ENCODE measurements at regions not wholly inside any gene's neighbourhood (a gene's known extent, or its start where the extent isn't known, plus 50 kb on each side); places are given as distances from the start of the nearest gene placed in this dataset.

DNA sequence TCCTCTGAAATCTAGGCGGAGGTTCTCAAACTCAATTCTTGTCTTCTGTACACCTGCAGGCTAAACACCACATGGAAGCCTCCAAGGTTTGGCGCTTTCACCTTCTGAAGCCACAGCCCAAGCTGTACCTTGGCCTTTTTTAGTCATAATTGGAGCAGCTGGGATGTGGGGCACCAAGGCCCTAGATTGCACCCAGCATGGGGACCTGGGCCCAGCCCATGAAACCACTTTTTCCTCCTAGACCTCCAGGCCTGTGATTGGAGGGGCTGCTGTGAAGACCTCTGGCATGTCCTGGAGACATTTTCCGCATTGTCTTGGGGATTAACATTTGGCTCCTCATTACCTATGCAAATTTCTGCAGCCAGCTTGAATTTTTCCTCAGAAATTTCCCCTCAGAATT is 181.0 kb downstream of the TYW3 start:
- Mint-ChIP-seq H3K27ac (ENCODE audit: unreplicated experiment) (no peak overlapping the region), H3K27me3 (ENCODE audit: insufficient read depth, unreplicated experiment) (peaks cover 3% of the 10 kb centered on the region), H3K4me3 (ENCODE audit: unreplicated experiment) (no peak overlapping the region), H3K4me1 (ENCODE audit: low read depth, unreplicated experiment) (no peaks in the 10 kb centered on the region), H3K36me3 (ENCODE audit: insufficient read depth, unreplicated experiment) (no peaks in the 10 kb centered on the region), H3K9me3 (ENCODE audit: unreplicated experiment) (no peaks in the 10 kb centered on the region)
- intact Hi-C loops (cut with micrococcal nuclease; ENCODE audit: unreplicated experiment): no loop called here
- Histone ChIP-seq H3K9me3 (no peaks in the 10 kb centered on the region), H3K4me3 (ENCODE audit: low read depth, low read length) (no peak overlapping the region), H3K27me3 (replicated peaks; ENCODE audit: control insufficient read depth, insufficient read depth, low read length) (no peaks in the 10 kb centered on the region), H3K4me1 (no peaks in the 10 kb centered on the region), H3K36me3 (ENCODE audit: control insufficient read depth, insufficient read depth, low read length) (no peaks in the 10 kb centered on the region)
- DNase-seq: no peak
- POLR2A ChIA-PET: no interaction called here
- TF ChIP-seq, protein P1, sequence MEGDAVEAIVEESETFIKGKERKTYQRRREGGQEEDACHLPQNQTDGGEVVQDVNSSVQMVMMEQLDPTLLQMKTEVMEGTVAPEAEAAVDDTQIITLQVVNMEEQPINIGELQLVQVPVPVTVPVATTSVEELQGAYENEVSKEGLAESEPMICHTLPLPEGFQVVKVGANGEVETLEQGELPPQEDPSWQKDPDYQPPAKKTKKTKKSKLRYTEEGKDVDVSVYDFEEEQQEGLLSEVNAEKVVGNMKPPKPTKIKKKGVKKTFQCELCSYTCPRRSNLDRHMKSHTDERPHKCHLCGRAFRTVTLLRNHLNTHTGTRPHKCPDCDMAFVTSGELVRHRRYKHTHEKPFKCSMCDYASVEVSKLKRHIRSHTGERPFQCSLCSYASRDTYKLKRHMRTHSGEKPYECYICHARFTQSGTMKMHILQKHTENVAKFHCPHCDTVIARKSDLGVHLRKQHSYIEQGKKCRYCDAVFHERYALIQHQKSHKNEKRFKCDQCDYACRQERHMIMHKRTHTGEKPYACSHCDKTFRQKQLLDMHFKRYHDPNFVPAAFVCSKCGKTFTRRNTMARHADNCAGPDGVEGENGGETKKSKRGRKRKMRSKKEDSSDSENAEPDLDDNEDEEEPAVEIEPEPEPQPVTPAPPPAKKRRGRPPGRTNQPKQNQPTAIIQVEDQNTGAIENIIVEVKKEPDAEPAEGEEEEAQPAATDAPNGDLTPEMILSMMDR (IDR thresholded peaks at IDR 0.05; ENCODE audit: insufficient read depth in 1 of 2, low read depth in 1 of 2, low read length in 1 of 2, severe bottlenecking in 1 of 2, unreplicated experiment in 1 of 2): no peak
- CTCF ChIA-PET: no interaction called here
- no TSS peak for BruUV-seq (replicated peaks)

DNA sequence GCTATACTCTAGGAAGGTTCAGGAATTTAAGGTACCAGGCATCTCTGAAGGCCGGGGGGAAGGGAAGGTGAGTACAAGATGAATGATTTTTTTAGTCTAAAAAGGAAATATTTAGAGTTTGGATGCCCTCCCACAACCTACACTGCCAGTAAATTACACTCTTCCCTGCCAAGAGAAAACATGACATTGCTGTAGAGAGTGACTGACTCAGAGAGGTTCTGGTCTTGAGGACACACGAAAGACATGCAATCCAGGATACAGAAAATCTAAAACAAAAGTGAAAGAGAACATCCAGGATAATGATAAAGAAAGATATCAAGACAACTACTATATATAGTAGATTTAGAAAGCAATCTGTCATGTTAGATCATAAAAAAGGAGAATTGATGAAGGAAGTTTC is 200.5 kb downstream of the TYW3 start:
- TF ChIP-seq, protein P1 (IDR thresholded peaks at IDR 0.05; ENCODE audit: insufficient read depth in 1 of 2, low read depth in 1 of 2, low read length in 1 of 2, severe bottlenecking in 1 of 2, unreplicated experiment in 1 of 2): no peak
- H3K4me1 ChIP-seq: no peaks in the 10 kb centered on the region
- Mint-ChIP-seq H3K27me3 (ENCODE audit: insufficient read depth, unreplicated experiment) (peaks cover 4% of the 10 kb centered on the region), H3K27ac (ENCODE audit: unreplicated experiment) (no peak overlapping the region), H3K36me3 (ENCODE audit: insufficient read depth, unreplicated experiment) (no peaks in the 10 kb centered on the region), H3K9me3 (ENCODE audit: unreplicated experiment) (no peaks in the 10 kb centered on the region), H3K4me3 (ENCODE audit: unreplicated experiment) (no peak overlapping the region), H3K4me1 (ENCODE audit: low read depth, unreplicated experiment) (no peaks in the 10 kb centered on the region)
- CTCF ChIA-PET: no interaction called here
- POLR2A ChIA-PET: no interaction called here
- no peaks in the 10 kb centered on the region for H3K36me3 ChIP-seq (ENCODE audit: control insufficient read depth, insufficient read depth, low read length)
- no peak for DNase-seq
- BruUV-seq (replicated peaks): no TSS peak
- no peaks in the 10 kb centered on the region for H3K9me3 ChIP-seq
- no peak overlapping the region for H3K4me3 ChIP-seq (ENCODE audit: low read depth, low read length)
- intact Hi-C loops (cut with micrococcal nuclease; ENCODE audit: unreplicated experiment): no loop called here
- no peaks in the 10 kb centered on the region for H3K27me3 ChIP-seq (replicated peaks; ENCODE audit: control insufficient read depth, insufficient read depth, low read length)

DNA sequence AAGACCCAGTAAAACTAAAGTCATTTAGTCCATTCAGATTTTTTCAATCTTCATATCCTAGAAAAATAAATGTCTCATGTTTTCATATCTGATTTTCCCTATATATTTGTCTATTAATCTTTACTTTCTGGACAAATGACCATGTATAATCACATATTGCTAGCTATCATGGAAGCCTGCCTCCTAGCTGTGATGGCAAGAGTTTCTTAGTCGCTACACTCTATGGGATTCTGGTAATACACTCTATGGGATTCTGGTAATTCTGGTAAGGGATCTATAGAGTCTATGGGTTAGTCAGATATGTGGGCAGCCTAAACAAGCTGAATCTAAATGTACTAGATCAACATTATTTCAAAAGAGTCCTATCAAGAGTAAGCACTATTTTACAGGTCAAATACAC is 198.7 kb upstream of the LHX8 start:
- H3K4me3 ChIP-seq (ENCODE audit: low read depth, low read length): no peak overlapping the region
- H3K36me3 Mint-ChIP-seq (ENCODE audit: insufficient read depth, unreplicated experiment): no peaks in the 10 kb centered on the region
- no peaks in the 10 kb centered on the region for H3K36me3 ChIP-seq (ENCODE audit: control insufficient read depth, insufficient read depth, low read length)
- no peaks in the 10 kb centered on the region for H3K9me3 ChIP-seq
- H3K4me1 Mint-ChIP-seq (ENCODE audit: low read depth, unreplicated experiment): no peaks in the 10 kb centered on the region
- H3K27me3 ChIP-seq (replicated peaks; ENCODE audit: control insufficient read depth, insufficient read depth, low read length): no peaks in the 10 kb centered on the region
- BruUV-seq (replicated peaks): no TSS peak
- ChIA-PET POLR2A (no interaction called here), CTCF (no interaction called here)
- H3K4me1 ChIP-seq: no peaks in the 10 kb centered on the region
- DNase-seq: no peak
- H3K27me3 Mint-ChIP-seq (ENCODE audit: insufficient read depth, unreplicated experiment): peaks cover 2% of the 10 kb centered on the region
- intact Hi-C loops (cut with micrococcal nuclease; ENCODE audit: unreplicated experiment): no loop called here
- TF ChIP-seq, protein P1 (IDR thresholded peaks at IDR 0.05; ENCODE audit: insufficient read depth in 1 of 2, low read depth in 1 of 2, low read length in 1 of 2, severe bottlenecking in 1 of 2, unreplicated experiment in 1 of 2): no peak
- H3K27ac Mint-ChIP-seq (ENCODE audit: unreplicated experiment): no peak overlapping the region
- H3K9me3 Mint-ChIP-seq (ENCODE audit: unreplicated experiment): no peaks in the 10 kb centered on the region
- H3K4me3 Mint-ChIP-seq (ENCODE audit: unreplicated experiment): no peak overlapping the region

All from Caco-2 (cell line).